NCI-H1694 treated with DMSO at 0.1 percent for 48 hours (cell line): ENCODE measurements at regions not wholly inside any gene's neighbourhood (a gene's known extent, or its start where the extent isn't known, plus 50 kb on each side); places are given as distances from the start of the nearest gene placed in this dataset.

Experiments
- DNase-seq: peaks from one replicate; lab custom pipeline; 2025; lab: John Stamatoyannopoulos, UW

- DNase-seq: no peak
Measured at GRCh38 chr14:38150075-38150474, 57.6 kb upstream of the SSTR1 start.
